LNCAP (cell line): ENCODE measurements at regions not wholly inside any gene's neighbourhood (a gene's known extent, or its start where the extent isn't known, plus 50 kb on each side); places are given as distances from the start of the nearest gene placed in this dataset.

Source experiments
- TF ChIP-seq, protein P1 (sequence below): fragments of 450-650 bp; IDR thresholded peaks from 2 replicates; pipeline ENCODE4 v1.5.1; 2017; ENCODE audit warnings: mild to moderate bottlenecking

DNA sequence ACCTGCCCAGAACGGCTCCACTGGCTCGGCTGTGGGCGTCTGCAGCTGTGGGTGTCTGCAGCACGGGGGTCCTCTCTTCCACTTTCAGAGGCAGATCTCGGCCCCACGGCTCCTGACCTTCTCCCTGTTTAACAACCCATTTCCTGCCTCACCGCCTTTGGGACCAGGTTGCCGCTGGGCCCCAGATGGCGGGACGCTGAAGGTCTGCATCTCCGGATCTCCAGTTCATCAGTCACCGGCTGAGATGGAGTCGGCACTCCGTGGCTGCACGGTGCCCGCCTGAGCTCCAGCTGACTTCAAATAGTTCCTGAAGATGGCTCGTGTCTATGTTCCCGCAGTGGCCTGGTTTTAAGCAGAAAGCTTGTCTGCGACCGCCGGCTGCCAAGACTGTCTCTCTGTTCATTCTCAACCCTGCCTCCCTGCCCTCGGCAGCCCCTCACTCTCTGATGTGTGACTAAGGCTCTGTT, 475.9 kb downstream of the BRD1 start:
- TF ChIP-seq, protein P1, sequence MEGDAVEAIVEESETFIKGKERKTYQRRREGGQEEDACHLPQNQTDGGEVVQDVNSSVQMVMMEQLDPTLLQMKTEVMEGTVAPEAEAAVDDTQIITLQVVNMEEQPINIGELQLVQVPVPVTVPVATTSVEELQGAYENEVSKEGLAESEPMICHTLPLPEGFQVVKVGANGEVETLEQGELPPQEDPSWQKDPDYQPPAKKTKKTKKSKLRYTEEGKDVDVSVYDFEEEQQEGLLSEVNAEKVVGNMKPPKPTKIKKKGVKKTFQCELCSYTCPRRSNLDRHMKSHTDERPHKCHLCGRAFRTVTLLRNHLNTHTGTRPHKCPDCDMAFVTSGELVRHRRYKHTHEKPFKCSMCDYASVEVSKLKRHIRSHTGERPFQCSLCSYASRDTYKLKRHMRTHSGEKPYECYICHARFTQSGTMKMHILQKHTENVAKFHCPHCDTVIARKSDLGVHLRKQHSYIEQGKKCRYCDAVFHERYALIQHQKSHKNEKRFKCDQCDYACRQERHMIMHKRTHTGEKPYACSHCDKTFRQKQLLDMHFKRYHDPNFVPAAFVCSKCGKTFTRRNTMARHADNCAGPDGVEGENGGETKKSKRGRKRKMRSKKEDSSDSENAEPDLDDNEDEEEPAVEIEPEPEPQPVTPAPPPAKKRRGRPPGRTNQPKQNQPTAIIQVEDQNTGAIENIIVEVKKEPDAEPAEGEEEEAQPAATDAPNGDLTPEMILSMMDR: no peak

DNA sequence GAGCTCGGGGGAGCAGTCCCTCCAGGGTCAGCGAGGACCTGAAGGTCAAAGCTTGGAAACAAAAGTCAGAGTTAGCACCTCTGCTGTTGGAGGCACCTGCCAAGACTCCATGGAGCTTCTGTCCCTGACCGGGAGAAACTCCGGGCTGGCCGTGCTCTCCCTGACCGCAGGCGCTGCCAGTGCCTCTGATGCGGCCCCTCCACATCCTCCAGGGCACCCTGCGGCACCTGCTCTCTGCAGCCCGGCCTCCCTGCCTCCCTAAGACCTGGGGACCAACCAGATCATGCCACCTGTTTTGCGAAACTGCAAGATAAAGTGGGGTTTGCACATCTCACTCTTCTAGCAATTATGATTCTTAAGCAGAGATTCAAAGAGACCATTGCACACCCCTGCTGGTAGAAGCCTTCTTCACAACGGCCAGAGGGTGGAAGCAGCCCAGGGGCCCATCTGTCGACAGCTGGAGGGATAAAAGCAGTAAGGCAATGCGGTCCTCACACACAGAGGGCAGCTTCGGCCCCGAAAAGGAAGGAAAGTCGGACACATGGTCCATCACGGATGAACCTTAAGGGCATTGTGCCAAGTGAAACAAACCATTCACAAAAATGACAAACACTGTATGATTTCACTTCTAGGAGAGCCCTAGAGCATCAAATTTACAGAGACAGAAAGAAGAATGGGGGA, 477.1 kb downstream of the BRD1 start:
- TF ChIP-seq, protein P1: no peak

DNA sequence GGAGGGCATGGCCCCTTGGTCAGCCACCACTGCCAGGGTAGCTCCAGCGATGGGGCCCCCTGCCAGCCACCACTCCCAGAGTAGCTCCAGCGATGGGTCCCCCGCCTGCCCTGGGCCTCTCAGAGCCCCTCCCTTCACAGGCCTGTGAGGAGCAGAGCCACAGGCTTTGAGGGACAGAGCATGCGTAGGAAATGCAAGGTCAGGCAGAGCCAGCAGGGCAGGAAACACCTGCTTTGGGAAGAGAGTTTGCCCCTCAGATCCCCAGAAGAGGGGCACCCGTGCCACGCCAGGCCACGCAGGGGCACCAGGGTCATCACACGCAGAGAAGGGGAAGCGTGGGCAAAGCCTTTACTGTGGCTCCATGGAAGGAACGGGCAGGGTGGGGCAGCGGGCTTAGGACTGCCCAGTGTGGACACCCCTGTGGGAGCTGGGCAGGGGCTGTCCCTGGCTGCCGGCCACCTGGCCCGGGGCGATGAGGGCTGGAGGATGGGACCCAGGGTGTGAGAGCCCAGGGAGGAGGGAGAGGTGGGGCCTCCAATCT, 477.8 kb downstream of the BRD1 start:
- TF ChIP-seq, protein P1: no peak

DNA sequence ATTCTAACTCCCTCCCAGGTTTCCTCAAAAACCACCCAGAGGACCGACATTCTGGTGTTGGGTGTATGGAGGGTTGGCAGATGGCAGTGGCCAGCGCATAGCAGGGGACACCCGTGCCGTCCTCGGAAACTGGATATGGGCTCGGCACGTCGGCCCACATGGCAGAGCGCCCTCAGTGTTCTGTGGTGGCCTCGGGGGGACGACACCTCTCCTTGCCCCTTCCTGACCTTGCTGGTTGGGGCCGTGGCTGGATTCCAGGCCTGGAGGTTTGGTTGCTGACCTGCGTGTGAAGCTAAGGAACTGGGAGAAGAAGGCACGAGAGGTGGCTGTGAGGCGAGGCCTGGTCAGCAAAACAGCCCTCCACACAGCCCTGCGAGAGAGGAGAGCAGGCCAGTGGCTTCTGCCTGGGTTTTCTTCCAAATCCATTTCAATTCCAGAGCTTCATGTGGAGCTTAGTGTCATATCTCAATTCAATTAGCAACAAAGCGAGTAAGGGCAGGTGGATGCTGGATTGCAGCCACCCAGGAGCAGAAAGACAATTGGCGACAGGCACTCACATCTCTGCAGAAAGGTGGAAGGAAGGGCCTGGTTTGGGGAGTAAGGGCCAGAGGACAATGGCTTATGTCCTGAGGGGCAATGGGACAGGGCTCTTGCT, 478.4 kb downstream of the BRD1 start:
- TF ChIP-seq, protein P1: no peak

DNA sequence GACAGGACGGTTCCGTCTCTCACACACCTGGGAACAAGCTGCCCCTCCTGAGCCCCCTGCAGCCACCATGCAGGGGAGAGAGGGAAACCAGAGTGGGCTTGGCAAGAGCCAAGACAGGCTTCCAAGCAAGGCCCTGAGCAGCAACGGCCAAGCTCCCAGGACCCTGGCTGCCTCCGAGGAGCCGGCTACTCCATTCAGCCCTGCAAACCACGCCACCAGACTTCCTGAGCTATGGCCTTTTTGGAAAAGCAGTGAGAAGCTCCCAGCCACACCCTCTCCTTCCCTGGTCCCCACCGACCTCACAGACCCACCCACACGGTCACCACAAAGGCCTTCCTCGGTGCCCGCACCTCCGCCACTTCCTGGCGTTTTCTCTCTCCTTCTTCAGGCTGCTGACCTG, 479.0 kb downstream of the BRD1 start:
- TF ChIP-seq, protein P1: no peak

DNA sequence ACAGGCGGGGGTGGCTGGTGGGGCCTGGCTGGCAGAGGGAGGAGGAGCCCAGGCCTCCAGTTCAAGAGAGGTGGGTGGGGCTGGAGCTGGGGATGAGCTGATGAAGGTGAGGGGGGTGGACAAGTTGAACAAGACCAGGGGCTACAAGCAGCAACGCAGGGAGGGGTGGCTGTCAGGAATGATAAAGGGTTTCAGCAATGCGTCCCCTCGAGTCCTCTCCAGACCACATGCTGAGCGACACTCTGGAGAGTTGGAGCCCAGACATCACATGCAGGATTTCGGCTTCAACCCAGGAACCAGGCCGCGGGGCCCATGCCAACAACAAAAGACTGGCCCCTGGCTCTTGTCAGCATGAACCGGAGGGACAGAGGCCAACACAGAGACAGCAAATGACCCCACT, 480.3 kb downstream of the BRD1 start:
- TF ChIP-seq, protein P1: no peak

DNA sequence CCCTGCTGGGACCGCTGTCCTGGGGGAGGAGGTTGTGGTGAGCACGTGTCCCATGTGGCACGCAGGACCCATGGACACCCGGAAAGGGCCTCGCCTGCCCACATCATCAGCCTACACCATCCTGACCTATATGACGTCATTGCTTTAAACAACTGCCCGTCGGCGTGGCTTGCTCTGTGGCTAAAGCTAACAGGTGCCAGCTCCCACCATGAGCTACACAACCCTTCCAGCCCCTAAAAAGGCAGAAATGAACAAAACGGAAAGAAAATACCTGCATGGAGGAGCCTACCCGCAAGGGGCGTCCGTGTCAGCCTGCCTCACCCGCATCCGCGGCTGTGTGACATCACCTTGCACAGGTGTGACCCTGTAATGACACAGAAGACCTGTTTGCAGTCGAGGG, 481.8 kb downstream of the BRD1 start:
- TF ChIP-seq, protein P1: no peak
